Right atrium auricular region (tissue), 2 donors: ENCODE measurements at regions not wholly inside any gene's neighbourhood (a gene's known extent, or its start where the extent isn't known, plus 50 kb on each side); places are given as distances from the start of the nearest gene placed in this dataset.

Experiments used
- DNase-seq: peaks from one replicate; pipeline ENCODE4 v3.0.0-alpha.2; 2019; ENCODE audit warnings: low spot score
- H3K27ac ChIP-seq, 2 donors: fragments of 200-600 bp; sonication (generic); 1 replicate in 1 of 2; 2 replicates in 1 of 2; pipeline ENCODE4 v1.5.1; 2016 to 2019
- H3K27me3 ChIP-seq, 2 donors: fragments of 200-600 bp; sonication (generic); one replicate each; pipeline versions ENCODE4 v1.5.1 to v1.6.0; 2017 to 2019
- H3K36me3 ChIP-seq: fragments of 200-600 bp; sonication (generic); one replicate; pipeline ENCODE4 v1.5.1; 2016
- H3K4me1 ChIP-seq, 2 donors: fragments of 200-600 bp; sonication (generic); one replicate each; pipeline versions ENCODE4 v1.5.1 to v1.6.0; 2017 to 2019
- H3K4me3 ChIP-seq, 2 donors: fragments of 200-600 bp; sonication (generic); 1 replicate in 1 of 2; 2 replicates in 1 of 2; pipeline ENCODE4 v1.5.1; 2017 to 2019; ENCODE audit warnings: mild to moderate bottlenecking in 1 of 2, moderate library complexity in 1 of 2
- H3K9me3 ChIP-seq, 2 donors: fragments of 200-600 bp; sonication (generic); one replicate each; pipeline ENCODE4 v1.5.1; 2019
- CTCF ChIP-seq, 2 donors: fragments of 200-600 bp; sonication (generic); IDR thresholded peaks; one replicate each; pipeline ENCODE4 v1.5.1; 2019; ENCODE audit warnings: antibody characterized with exemption in 2 of 2

DNA sequence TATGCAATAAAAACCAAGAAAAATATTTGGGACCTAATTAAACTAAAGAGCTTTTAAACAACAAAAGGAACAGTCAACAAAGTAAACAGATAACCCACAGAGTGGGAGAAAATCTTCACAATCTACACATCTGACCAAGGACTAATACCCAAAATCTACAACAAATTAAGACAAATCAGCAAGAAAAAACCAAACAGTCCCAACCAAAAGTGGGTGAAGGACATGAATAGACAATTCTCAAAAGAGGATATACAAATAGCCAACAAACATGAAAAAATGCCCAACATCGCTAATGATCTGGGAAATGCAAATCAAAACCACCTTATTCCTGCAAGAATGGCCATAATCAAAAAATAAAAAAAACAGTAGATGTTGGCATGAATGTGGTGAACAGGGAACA lies 250.1 kb downstream of the C1D start:
- TF ChIP-seq CTCF (IDR thresholded peaks at IDR 0.05) = no peak
- no peaks in the 10 kb centered on the region for H3K36me3 ChIP-seq

GRCh38 chr2:67823726-67824125 lies 239.1 kb downstream of the C1D start:
- no peak overlapping the region for H3K27ac ChIP-seq
- H3K4me3 ChIP-seq = no peak overlapping the region
- no peaks in the 10 kb centered on the region for H3K9me3 ChIP-seq
- no peak for TF ChIP-seq CTCF (IDR thresholded peaks at IDR 0.05)
- no peaks in the 10 kb centered on the region for H3K27me3 ChIP-seq
- no peak for DNase-seq
- no peaks in the 10 kb centered on the region for H3K36me3 ChIP-seq
- no peaks in the 10 kb centered on the region for H3K4me1 ChIP-seq

More for the DNA sequence above, 250.1 kb downstream of the C1D start:
- H3K4me1 ChIP-seq = no peaks in the 10 kb centered on the region
- no peak overlapping the region for H3K27ac ChIP-seq
- H3K4me3 ChIP-seq = no peak overlapping the region
- no peaks in the 10 kb centered on the region for H3K27me3 ChIP-seq
- DNase-seq = no peak
- H3K9me3 ChIP-seq = peaks cover 0 to 11% of the 10 kb centered on the region in 2 donors

GRCh38 chr2:67824186-67824585 lies 238.6 kb downstream of the C1D start:
- Histone ChIP-seq H3K4me1 (no peaks in the 10 kb centered on the region), H3K27ac (no peak overlapping the region), H3K4me3 (no peak overlapping the region), H3K9me3 (no peaks in the 10 kb centered on the region), H3K27me3 (no peaks in the 10 kb centered on the region), H3K36me3 (no peaks in the 10 kb centered on the region)
- no peak for TF ChIP-seq CTCF (IDR thresholded peaks at IDR 0.05)
- no peak for DNase-seq

GRCh38 chr2:67825476-67825875 lies 237.3 kb downstream of the C1D start:
- Histone ChIP-seq H3K9me3 (no peaks in the 10 kb centered on the region), H3K4me1 (no peaks in the 10 kb centered on the region), H3K27ac (no peak overlapping the region), H3K27me3 (no peaks in the 10 kb centered on the region), H3K36me3 (no peaks in the 10 kb centered on the region), H3K4me3 (no peak overlapping the region)
- TF ChIP-seq CTCF (IDR thresholded peaks at IDR 0.05) = no peak
- no peak for DNase-seq

- DNase-seq = no peak
- Histone ChIP-seq H3K36me3 (no peaks in the 10 kb centered on the region), H3K9me3 (no peaks in the 10 kb centered on the region), H3K4me1 (no peaks in the 10 kb centered on the region), H3K27ac (no peak overlapping the region), H3K27me3 (no peaks in the 10 kb centered on the region), H3K4me3 (no peak overlapping the region)
- TF ChIP-seq CTCF (IDR thresholded peaks at IDR 0.05) = no peak
Measured at GRCh38 chr2:67828066-67828465, 234.7 kb downstream of the C1D start.

DNA sequence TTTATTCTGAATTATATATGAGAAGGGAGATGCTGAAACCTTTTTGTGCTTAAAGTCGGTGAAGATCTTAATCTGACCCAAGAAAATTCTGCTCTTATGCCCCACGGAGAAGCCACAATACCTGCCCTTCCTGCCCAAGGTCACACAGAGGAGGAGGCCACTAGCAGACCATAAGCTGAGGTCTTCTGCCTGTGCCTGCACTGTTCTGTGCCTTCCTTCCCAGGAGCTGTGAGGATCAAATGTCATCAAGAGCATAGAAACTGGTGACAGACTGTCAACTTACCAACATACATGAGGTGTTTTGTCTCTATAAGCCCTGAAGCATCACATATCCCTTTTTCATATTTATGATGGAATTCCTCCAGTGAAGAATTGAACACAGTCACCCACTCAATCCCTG lies 233.3 kb downstream of the C1D start:
- Histone ChIP-seq H3K4me3 (no peak overlapping the region), H3K4me1 (no peaks in the 10 kb centered on the region), H3K9me3 (no peaks in the 10 kb centered on the region), H3K27me3 (no peaks in the 10 kb centered on the region), H3K36me3 (no peaks in the 10 kb centered on the region), H3K27ac (no peak overlapping the region)
- DNase-seq = no peak
- no peak for TF ChIP-seq CTCF (IDR thresholded peaks at IDR 0.05)
